ENCODE measurements at regions not wholly inside any gene's neighbourhood (a gene's known extent, or its start where the extent isn't known, plus 50 kb on each side); places are given as distances from the start of the nearest gene placed in this dataset.

DNA sequence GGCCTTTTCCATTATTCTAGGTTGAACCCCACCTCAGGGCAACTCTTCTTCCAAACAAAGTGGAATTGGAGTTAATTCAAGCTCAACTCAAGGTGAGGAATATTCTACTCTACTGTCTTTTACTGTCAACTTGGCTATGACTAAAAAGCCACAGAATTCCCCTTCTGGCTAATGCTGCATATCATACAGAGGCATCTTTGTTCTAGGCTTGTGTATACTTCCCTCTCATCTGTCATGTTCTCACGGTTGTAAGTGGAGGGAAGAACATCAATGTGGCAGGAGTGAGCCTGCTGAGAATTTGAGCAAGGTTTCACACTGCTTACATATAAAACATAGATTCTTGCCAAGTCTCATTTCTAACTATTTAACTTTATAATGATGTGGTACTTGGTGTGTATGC lies 921.4 kb upstream of the CNTN5 start:
- no peak for DNase-seq

DNA sequence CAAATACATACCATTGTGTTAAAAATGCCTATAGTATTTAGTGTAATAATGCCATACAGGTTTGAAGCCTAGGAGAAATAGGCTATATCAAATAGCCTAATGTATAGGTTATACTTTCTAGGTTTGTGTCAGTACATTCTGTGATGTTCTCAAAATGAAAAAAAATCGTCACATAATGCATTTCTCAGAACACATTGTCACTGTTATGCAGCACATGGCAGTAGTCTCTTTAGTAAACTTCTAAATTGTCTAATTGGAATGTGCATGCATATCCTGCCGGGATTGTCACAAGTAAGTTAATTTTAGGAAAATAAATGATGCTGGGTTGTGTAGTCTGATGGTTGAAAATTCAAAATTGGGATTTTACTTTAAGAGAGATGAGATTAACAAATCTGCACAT lies 920.1 kb upstream of the CNTN5 start:
- DNase-seq = no peak

DNA sequence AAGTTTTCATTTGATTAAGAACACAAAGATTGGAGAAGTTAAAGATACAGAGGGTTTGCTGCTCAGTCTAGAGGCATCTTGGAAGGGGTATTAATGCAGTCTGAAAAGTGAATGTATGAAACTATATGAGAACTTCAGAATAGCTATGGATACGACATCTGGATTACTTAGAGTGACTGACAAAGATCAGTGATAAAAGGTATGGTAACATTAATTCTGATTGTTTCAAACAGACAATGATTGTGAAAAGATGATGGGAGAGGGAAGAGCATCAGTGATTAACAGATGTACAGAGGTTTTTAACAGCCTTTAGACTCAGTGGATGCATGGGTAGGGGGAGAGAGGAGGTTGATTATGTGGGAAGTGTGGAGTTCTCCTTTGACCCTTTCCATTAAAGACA lies 919.4 kb upstream of the CNTN5 start:
- DNase-seq = no peak

DNA sequence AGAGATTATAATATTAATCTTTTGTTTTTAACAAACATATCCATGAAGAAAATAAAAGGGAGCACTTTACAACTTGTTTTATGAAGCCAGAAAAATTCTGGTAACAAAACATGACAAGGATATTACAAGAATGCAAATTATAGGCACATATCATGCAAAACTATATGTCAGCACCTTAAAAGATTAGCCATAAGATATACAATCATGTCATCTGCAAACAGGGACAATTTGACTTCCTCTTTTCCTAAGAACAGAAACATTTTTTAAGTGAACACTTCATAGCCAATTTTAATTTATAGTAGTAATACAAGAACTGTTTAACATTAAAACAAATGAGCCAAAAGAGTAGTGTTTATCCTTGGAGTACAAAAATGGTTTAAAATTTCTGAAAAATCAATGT lies 916.5 kb upstream of the CNTN5 start:
- no peak for DNase-seq

DNA sequence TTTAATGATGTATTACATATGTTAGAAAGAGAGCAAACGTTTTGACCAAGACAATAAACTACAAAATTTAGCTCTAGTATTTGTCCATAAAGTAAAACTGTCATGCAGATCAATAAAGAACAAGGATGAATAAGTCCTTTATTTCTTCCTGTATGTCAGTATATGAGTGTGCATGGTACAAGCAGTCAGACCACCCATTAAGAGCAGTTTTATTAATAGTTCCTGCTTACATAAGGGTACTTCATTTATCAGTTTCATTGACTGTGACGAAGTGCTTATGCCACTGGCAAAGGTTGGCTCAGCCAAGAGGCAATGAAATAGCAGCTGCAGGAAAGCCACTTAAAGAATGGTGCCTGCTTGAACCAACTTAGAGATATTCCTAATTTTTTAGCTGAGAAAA lies 913.0 kb upstream of the CNTN5 start:
- no peak for DNase-seq

- no peak for DNase-seq
Measured at GRCh38 chr11:98110030-98110429, 910.7 kb upstream of the CNTN5 start.

- DNase-seq = no peak
Measured at GRCh38 chr11:98115873-98116272, 904.9 kb upstream of the CNTN5 start.

DNA sequence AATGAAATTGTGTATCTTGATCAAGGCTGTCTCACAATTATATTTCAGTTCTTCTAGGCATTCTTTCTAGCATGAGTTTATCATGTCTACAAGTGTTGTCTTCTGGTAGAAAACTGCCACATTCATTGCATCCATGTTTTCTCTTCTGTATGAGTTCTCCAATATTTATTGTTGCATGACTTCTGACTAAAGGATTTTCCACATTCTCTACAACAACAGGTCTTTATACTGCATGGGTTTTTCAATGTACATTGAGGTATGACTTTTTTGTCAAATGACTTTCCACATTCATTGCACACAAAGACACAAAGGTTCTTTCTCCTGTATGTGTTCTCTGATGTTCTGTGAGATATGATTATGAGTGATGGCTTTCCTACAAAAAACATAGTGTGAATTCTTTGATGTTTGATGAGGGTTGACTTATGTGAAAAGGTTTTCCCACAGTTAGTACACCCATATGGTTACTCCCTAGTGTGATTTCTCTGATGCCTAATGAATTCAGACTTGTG lies 890.6 kb upstream of the CNTN5 start:
- no peak for DNase-seq

DNA sequence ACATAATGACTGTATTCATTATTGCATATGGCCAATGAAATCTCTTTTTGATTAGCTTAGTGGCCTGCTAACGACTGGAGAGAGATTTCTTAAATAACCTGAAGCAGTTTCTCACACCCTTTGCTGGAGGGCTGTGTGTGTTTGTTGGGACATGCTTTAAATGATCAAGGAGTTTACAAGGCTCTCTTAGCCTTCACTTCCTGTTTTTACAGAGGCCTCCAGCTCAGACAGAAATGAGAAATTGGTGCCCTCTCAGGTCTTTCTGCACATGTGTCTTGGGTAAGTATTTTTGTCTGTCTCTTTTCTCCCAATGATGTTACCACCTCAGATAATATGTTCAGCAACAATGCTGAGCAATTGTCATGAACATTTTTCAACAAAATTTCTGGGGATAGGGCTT lies 884.4 kb upstream of the CNTN5 start:
- no peak for DNase-seq

DNA sequence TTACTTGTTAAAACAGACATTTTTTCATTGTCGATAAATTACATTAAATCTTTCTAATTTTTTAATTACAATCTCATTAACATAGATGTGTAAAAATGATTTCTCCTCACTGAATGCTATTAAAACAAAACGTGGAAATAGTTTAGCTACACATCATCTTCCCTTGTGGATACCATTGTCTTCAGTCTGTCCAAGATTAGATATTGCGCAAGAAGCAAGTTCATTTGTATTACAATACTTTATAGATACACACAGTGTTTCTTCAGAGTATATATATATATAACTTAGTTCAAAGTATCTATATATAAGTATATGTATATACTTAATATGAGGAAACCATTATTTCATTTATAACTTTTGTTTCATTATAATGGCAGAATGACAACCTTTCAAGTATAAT lies 883.3 kb upstream of the CNTN5 start:
- DNase-seq = no peak

- no peak for DNase-seq
Measured at GRCh38 chr11:98143661-98144060, 877.1 kb upstream of the CNTN5 start.

GRCh38 chr11:98153752-98154151 lies 867.0 kb upstream of the CNTN5 start:
- no peak for DNase-seq

DNA sequence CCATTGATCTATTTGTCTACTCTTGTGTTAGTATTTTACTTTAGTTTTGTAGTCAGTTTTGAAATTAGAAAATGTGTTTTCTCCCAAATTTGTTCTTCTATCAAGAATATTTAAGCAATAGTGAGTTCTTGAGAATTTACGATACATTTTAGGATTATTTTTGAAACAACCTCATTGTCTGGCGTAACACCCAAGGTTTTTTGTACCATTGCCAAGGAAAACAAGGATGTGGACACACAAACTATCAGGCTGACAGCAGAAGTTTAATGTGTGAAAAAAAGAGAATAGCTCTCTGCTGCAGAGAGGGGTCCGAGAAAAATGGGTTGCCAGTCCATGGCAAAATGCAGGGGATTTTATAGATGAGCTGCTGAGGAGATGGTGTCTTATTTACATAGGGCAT lies 865.1 kb upstream of the CNTN5 start:
- no peak for DNase-seq

GRCh38 chr11:98177925-98178324 lies 842.8 kb upstream of the CNTN5 start:
- DNase-seq = no peak

DNA sequence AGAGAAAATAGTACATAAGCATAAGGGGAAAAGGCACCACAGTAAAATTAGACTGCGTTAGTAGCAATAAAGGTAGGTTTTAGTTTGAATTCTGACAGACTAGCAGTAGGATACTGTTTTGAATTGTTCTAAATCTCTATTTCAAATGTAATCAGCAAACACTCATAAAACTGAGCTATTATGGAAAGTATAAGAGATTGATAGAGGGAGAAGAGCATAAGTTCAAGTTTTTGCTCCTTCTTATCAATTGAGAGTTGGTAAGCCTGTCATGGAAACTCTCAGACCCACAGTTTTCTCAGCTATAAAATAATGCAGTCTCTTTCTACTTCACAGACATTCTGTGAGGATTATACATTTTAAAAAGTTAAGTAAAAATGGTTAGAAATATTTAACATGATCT lies 840.2 kb upstream of the CNTN5 start:
- DNase-seq = no peak

- DNase-seq = no peak
Measured at GRCh38 chr11:98180921-98181320, 839.8 kb upstream of the CNTN5 start.

DNA sequence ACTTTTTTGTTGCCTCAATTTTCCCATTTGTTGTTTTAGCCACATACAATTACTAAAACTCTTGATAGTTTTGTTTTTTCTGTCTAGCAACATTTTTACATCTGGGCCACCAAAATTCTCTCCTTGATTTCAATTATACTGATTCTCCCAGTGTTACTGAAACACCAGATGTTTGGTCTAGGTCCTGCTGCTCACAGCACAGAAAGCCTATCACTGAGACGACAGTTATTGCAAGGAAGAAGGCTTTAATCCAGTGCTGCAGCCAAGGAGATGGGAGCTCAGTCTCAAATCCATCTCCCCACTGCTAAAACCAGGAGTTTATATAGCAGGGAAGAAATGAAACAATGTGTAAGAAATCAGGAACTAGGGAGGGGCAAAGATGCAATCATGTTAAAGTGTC lies 837.7 kb upstream of the CNTN5 start:
- no peak for DNase-seq

DNA sequence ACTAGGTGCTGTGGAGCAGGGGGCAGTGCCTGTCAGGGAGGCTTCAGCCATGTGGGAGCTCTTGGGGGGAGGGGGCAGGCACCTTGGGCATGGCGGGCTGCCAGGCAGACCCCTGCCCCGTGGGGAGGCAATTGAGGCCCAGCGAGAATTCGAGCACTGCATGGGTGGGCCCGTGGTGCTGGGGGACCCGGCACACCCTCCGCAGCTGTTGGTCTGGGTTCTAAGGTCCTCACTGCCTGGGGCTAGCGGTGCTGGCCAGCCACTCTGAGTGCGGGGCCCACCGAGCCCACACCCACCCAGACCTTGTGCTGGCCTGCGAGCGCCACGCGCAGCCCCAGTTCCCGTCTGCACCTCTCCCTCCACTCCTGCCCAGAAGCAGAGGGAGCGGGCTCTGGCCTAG lies 835.5 kb upstream of the CNTN5 start:
- no peak for DNase-seq

DNA sequence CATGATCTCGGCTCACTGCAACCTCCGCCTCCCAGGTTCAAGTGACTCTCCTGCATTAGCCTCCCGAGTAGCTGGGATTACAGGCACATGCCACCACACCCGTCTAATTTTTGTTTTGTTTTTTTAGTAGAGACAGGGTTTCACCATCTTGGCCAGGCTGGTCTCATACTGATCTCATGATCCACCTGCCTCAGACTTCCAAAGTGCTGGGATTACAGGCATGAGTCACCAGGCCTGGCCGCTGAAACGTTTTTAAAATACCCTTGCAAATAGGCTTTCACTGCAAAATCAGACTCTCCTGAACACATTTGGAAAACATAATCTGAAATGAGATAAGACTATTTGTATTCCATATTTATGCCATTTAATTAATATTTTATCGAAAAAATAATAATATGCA lies 826.1 kb upstream of the CNTN5 start:
- DNase-seq = no peak

GRCh38 chr11:98195300-98195699 lies 825.4 kb upstream of the CNTN5 start:
- no peak for DNase-seq

DNA sequence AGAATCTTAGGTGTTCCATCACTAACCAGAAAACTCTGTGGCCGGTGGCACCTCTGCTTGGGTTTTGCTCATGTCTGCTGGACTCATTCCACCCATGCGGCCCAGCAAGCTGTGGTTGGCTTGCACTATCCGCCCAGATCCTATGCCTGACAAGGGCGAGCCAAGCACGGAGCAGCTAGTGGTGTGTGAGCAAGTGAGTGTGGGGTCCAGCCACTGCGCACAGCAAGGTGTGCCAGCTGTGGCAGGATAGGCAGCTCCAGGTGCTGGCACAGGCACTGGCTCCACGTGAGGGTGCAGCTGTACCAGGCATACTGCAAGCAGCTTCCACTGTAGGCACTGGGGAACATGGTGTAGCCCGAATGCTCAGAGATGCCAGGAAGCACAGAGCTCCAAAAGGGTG lies 813.7 kb upstream of the CNTN5 start:
- no peak for DNase-seq

DNA sequence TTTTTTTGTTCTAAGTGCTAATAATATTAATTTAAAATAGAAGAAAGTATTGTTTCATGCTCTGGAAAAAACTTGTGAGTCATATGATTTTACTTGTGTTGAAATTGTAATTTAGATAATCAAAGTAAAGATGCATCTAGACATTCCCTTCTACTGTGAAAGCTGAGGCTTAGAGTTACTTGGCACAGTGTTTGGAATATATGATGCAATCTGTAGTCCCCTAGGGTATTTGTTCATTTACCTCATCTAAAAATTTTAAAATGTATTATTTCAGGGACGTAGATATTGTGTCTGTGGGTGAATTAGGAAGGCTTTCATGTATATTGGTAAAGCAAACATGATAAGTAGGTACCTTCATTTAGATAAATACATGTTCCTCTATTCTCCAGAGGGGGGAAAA lies 793.5 kb upstream of the CNTN5 start:
- DNase-seq = no peak

- DNase-seq = no peak
Measured at GRCh38 chr11:98230678-98231077, 790.1 kb upstream of the CNTN5 start.

- DNase-seq = no peak
Measured at GRCh38 chr11:98234698-98235097, 786.1 kb upstream of the CNTN5 start.

DNA sequence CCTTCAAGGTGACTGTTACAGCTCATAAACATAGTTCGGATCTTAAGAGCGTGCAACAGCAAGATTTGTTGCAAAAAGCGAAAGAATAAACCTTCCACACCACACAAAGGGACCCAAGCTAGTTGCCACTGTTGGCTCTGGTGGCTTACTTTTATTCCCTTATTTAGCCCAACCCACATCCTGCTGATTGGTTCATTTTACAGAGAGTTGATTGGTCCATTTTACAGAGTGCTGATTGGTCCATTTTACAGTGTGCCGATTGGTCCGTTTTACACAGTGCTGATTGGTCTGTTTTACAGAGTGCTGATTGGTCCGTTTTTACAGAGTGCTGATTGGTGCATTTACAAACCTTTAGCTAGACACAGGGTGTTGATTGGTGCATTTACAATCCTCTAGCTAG lies 776.9 kb upstream of the CNTN5 start:
- DNase-seq = no peak

- DNase-seq = no peak
Measured at GRCh38 chr11:98260983-98261382, 759.8 kb upstream of the CNTN5 start.
